ENCODE measurements at regions not wholly inside any gene's neighbourhood (a gene's known extent, or its start where the extent isn't known, plus 50 kb on each side); places are given as distances from the start of the nearest gene placed in this dataset.

GRCh38 chr3:63030666-63031065 lies 155.4 kb upstream of the CADPS start:
- Histone ChIP-seq H3K4me1 (ENCODE audit: control insufficient read depth in 2 of 2, insufficient read depth in 2 of 2, low read length in 2 of 2) (no peaks in the 10 kb centered on the region), H3K36me3 (replicated peaks in 1 of 2; ENCODE audit: control extremely low read depth in 1 of 2, control insufficient read depth in 1 of 2, extremely low read depth in 1 of 2, insufficient read depth in 2 of 2, low read length in 1 of 2) (no peaks in the 10 kb centered on the region), H3K4me3 (ENCODE audit: control extremely low read depth in 1 of 5, extremely low read depth in 1 of 5, insufficient read depth in 1 of 5, low read depth in 2 of 5, low read length in 4 of 5) (no peak overlapping the region), H3K9me3 (ENCODE audit: control extremely low read depth in 1 of 3, control insufficient read depth in 2 of 3, insufficient read depth in 1 of 3, low read length in 2 of 3) (peaks cover 0 to 7% (median 0%) of the 10 kb centered on the region in 3 donors), H2AFZ (ENCODE audit: insufficient read depth, low read depth, low read length, poor library complexity, severe bottlenecking) (no peak overlapping the region), H4K20me1 (ENCODE audit: control insufficient read depth, insufficient read depth, low read length, poor library complexity, severe bottlenecking) (no peaks in the 10 kb centered on the region), H3K79me2 (ENCODE audit: control insufficient read depth, insufficient read depth, low read length) (no peaks in the 10 kb centered on the region), H3K4me2 (replicated peaks; ENCODE audit: low read depth, low read length, poor library complexity, severe bottlenecking) (no peak overlapping the region), H3K27ac (ENCODE audit: low read length in 2 of 2) (no peak overlapping the region), H3K9ac (ENCODE audit: low read length) (no peak overlapping the region), H3K27me3 (replicated peaks in 1 of 4; ENCODE audit: control extremely low read depth in 1 of 4, control insufficient read depth in 3 of 4, insufficient read depth in 4 of 4, low read length in 3 of 4) (no peaks in the 10 kb centered on the region)
- DNase-seq (no peak), ATAC-seq (ENCODE audit: low read depth) (no peak)
- 87% methylated on average over 5 of the region's 6 CpGs for WGBS (ENCODE audit: insufficient coverage)
- no peak for TF ChIP-seq EZH2 (IDR thresholded peaks at IDR 0.05; ENCODE audit: borderline replicate concordance, insufficient read depth, low read depth, low read length, poor library complexity, severe bottlenecking)
- TF ChIP-seq CTCF (IDR thresholded peaks at IDR 0.05): no peak
- Mint-ChIP-seq H3K4me1 (no peaks in the 10 kb centered on the region), H3K4me3 (no peak overlapping the region), H3K9me3 (ENCODE audit: insufficient read depth) (peaks cover 3% of the 10 kb centered on the region), H3K27me3 (no peaks in the 10 kb centered on the region), H3K27ac (no peak overlapping the region)
- ChIA-PET CTCF (no interaction called here), POLR2A (no interaction called here)
- intact Hi-C loops (cut with micrococcal nuclease): no loop called here

DNA sequence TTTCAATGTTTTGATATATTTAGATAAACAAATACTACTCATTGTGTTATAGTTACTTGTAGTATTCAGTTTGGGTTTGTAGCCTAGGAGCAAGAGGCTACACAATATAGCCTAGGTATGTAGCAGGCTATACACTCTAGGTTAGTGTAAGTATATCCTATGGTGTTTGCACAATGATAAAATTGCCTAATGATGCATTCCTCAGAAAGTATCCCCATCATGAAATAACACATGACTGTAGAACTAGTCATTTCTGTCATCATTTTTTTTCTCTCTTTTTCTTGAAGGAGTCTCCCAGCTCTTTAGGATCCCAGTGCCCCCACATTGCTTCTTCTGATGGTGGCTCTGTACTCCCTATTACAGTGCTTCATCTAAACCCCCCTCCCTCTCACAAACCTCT lies 157.7 kb upstream of the CADPS start:
- H3K4me2 ChIP-seq (replicated peaks; ENCODE audit: low read depth, low read length, poor library complexity, severe bottlenecking): no peak overlapping the region
- no peaks in the 10 kb centered on the region for H3K4me1 Mint-ChIP-seq
- H3K27me3 Mint-ChIP-seq: no peaks in the 10 kb centered on the region
- ChIA-PET POLR2A (no interaction called here), CTCF (no interaction called here)
- no peak for DNase-seq
- H3K79me2 ChIP-seq (ENCODE audit: control insufficient read depth, insufficient read depth, low read length): no peaks in the 10 kb centered on the region
- ATAC-seq (ENCODE audit: low read depth): no peak
- H3K27ac Mint-ChIP-seq: no peak overlapping the region
- H2AFZ ChIP-seq (ENCODE audit: insufficient read depth, low read depth, low read length, poor library complexity, severe bottlenecking): no peak overlapping the region
- H3K9me3 Mint-ChIP-seq (ENCODE audit: insufficient read depth): peaks cover 7% of the 10 kb centered on the region
- H3K4me1 ChIP-seq (ENCODE audit: control insufficient read depth in 2 of 2, insufficient read depth in 2 of 2, low read length in 2 of 2): no peaks in the 10 kb centered on the region
- H3K27me3 ChIP-seq (replicated peaks in 1 of 4; ENCODE audit: control extremely low read depth in 1 of 4, control insufficient read depth in 3 of 4, insufficient read depth in 4 of 4, low read length in 3 of 4): no peaks in the 10 kb centered on the region
- H3K4me3 ChIP-seq (ENCODE audit: control extremely low read depth in 1 of 5, extremely low read depth in 1 of 5, insufficient read depth in 1 of 5, low read depth in 2 of 5, low read length in 4 of 5): no peak overlapping the region
- H3K36me3 ChIP-seq (replicated peaks in 1 of 2; ENCODE audit: control extremely low read depth in 1 of 2, control insufficient read depth in 1 of 2, extremely low read depth in 1 of 2, insufficient read depth in 2 of 2, low read length in 1 of 2): no peaks in the 10 kb centered on the region
- no peak overlapping the region for H3K4me3 Mint-ChIP-seq
- H4K20me1 ChIP-seq (ENCODE audit: control insufficient read depth, insufficient read depth, low read length, poor library complexity, severe bottlenecking): no peaks in the 10 kb centered on the region
- H3K9me3 ChIP-seq (ENCODE audit: control extremely low read depth in 1 of 3, control insufficient read depth in 2 of 3, insufficient read depth in 1 of 3, low read length in 2 of 3): no peaks in the 10 kb centered on the region
- no peak for TF ChIP-seq CTCF (IDR thresholded peaks at IDR 0.05)
- TF ChIP-seq EZH2 (IDR thresholded peaks at IDR 0.05; ENCODE audit: borderline replicate concordance, insufficient read depth, low read depth, low read length, poor library complexity, severe bottlenecking): no peak
- H3K9ac ChIP-seq (ENCODE audit: low read length): no peak overlapping the region
- intact Hi-C loops (cut with micrococcal nuclease): no loop called here
- no peak overlapping the region for H3K27ac ChIP-seq (ENCODE audit: low read length in 2 of 2)
